GM21515 (cell line): ENCODE measurements at regions not wholly inside any gene's neighbourhood (a gene's known extent, or its start where the extent isn't known, plus 50 kb on each side); places are given as distances from the start of the nearest gene placed in this dataset.
A peak's percentile ranks its signal among the peaks of the same experiment; 100 is the strongest.
"Not testable (repeated sequence)": the region's sequence is repeated elsewhere in the genome, so short reads cannot be mapped to it uniquely, and the experiment has no call there.

Experiments used
- ATAC-seq: cut with Tn5 transposase; IDR thresholded peaks from one replicate; pipeline ENCODE4 v1.9.1; 2021; ENCODE audit not compliant: unreplicated experiment

GRCh38 chr2:48218169-48218568, 96.3 kb upstream of the FOXN2 start:
- ATAC-seq, result no peak

GRCh38 chr2:48219234-48219554, 95.3 kb upstream of the FOXN2 start:
- no peak for ATAC-seq

- ATAC-seq, result no peak
Measured at GRCh38 chr2:48219555-48220436, 94.7 kb upstream of the FOXN2 start.

DNA sequence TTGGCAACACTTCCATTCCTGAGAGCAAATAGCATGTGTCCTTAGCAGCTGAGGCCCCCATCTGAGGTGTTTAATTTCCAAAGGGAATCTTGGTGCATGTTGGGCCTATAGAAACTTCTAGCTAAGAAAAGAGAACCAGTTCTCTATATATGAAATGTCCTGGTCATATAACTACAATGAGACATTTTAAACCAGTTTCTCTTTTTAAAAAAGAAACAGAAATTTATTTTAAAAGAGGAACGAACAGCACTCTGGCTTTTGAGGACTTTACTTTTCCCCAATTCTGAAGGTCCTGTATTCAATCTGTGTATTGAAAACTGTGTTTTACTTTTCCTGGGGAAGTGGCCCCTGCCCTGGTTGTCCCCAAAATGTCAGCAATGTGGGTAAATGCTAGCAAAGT, 94.0 kb upstream of the FOXN2 start:
- ATAC-seq, result no peak

GRCh38 chr2:48221846-48222516, 92.5 kb upstream of the FOXN2 start:
- no peak for ATAC-seq

GRCh38 chr2:48227617-48228344, 86.7 kb upstream of the FOXN2 start:
- ATAC-seq, result peak; percentile 85

GRCh38 chr2:48228345-48228684, 86.2 kb upstream of the FOXN2 start:
- peak; percentile 37 for ATAC-seq

DNA sequence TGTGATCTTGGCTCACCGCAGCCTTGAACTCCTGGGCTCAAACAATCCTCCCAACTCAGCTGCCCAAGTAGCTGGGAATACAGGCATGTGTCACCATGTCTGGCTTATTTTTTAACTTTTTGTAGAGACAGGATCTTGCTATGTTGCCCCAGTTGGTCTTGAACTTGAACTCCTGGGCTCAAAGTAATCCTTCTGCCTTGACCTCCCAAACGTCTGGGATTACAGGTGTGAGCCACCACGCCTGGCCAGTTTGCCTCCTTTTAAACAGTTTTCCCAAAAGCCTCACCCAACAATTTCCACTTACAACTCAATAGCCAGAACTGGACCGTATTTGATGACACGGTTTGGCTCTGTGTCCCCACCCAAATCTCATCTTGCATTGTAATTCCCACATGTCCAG, 85.4 kb upstream of the FOXN2 start:
- no peak for ATAC-seq

- ATAC-seq, result no peak
Measured at GRCh38 chr2:48230834-48231233, 83.6 kb upstream of the FOXN2 start.

GRCh38 chr2:48232351-48232750, 82.1 kb upstream of the FOXN2 start:
- ATAC-seq, result no peak

DNA sequence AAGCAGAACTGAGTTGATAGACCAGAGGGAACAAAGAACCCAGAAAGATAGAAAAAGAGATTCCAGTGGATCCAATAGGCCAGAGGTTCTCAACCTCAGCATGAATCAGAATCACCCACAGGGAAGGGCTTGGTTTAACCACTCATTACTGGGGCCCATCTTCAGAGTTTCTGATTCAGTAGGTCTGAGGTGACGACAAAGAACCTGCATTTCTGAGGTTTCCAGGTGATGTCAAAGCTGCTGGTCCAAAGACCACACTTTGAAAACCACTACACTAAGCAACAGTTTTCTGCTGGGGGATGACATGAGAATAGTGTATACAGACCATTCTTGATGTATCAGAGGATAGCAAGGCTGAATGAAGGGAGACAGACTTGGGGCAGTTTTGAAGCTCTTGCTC, 81.5 kb upstream of the FOXN2 start:
- ATAC-seq, result no peak

DNA sequence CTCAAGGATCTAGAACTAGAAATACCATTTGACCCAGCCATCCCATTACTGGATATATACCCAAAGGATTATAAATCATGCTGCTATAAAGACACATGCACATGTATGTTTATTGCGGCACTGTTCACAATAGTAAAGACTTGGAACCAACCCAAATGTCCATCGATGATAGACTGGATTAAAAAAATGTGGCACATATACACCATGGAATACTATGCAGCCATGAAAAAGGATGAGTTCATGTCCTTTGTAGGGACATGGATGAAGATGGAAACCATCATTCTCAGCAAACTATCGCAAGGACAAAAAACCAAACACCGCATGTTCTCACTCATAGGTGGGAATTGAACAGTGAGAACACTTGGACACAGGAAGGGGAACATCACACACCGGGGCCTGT, 80.7 kb upstream of the FOXN2 start:
- not testable (repeated sequence) for ATAC-seq

DNA sequence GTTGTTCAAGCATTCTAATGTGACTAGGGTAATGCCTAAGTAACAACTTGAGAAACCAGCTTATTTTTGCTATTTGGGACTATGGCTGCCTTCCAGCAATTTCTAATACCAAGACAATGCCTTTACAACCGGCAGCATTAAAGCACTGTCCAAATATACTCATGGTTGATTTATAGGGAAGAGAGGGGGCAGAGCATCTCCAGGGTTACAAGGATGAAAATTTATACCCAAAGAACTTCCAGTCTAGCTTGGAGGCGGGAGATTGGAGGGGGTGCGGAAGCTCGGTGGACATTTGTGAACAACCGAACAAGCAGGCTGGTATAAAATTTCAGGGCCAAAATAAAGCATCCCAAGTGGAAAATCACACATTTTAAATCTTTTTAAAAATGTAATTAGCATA, 79.4 kb upstream of the FOXN2 start:
- ATAC-seq, result no peak

DNA sequence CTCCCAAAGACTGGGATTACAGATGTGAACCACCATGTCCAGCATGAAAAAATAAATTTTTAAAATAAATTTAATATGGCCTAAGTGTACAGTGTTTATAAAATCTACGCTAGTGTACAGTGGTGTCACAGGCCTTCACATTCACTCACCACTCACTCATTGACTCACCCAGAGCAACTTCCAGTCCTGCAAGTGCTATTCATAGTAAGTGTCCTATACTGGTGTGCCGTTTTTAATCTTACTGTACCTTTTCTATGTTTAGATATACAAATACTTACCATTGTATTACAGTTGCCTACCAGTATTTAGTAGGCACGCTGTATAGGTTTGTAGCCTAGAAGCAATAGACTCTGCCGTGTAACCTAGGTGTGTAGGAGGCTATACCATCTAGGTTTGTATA, 76.1 kb upstream of the FOXN2 start:
- ATAC-seq, result no peak

- no peak for ATAC-seq
Measured at GRCh38 chr2:48240912-48241311, 73.6 kb upstream of the FOXN2 start.

DNA sequence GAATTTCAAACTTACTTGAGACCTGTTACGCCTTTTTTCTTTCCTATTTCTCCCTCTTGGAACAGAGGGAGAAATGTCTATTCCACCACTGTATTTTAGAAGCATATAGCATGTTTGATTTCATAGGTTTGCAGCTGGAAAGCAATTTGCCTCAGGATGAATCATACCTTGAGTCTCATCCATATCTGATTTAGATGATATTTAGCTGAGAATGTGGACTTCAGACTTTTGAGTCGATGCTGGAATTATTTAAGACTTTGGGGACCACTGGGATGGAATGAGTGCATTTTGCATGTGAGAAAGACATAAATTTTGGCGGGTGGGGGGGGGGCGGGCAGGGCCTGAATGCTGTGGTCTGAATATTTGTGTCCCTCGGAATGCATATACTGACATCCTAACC, 67.3 kb upstream of the FOXN2 start:
- ATAC-seq, result no peak

- ATAC-seq, result peak; percentile 79
Measured at GRCh38 chr2:48248251-48248933, 66.1 kb upstream of the FOXN2 start.

DNA sequence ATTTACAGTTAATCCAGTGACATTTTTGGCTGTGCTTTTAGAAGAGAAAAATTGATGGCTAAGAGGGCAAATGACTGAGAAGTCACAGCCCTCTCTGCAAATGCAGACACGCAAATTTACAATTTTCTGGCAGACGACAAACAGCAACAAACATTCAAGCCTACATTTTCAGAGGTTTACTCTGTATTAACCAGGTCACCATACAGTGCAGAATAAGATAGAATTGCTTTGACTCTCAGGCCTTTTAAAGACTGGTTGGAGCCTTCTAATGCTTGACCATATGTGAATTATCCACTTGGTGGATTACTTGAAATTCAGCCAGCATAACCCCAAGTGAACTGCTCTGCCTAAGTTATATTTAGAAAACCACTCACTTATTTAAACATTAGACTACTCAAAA, 65.5 kb upstream of the FOXN2 start:
- ATAC-seq, result no peak

- ATAC-seq, result no peak
Measured at GRCh38 chr2:48249631-48250473, 64.6 kb upstream of the FOXN2 start.

DNA sequence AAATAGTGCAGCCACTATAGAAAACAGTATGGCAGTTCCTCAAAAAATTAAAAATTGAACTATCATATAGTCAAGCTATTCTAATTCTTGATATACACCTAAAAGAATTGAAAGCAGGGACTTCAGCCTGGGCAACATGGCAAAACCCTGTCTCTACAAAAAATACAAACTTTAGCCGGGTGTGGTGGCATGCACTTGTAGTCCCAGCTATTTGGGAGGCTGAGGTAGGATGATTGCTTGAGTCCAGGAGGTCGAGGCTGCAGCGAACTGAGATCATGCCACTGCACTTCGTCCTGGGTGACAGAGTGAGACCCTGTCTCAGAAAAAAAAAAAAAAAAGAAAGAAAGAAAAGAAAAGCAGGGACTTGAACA, 64.0 kb upstream of the FOXN2 start:
- ATAC-seq, result no peak

DNA sequence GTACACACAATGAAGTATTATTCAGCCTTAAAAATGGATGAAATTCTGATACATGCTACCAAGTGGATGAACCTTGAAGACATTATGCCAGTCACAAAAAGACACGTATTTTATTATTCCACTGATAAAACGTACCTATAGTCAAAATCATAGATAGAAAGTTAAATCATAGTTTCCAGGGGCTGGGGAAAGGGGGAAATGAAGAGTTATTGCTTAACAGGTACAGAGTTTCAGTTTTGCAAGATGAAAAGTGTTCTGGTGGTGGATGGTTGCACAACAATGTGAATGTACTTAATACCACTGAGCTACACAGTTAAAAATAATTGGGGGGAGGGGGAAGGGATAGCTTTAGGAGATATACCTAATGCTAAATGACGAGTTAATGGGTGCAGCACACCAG, 63.5 kb upstream of the FOXN2 start:
- ATAC-seq, result peak; percentile 49
